ENCODE measurements at regions not wholly inside any gene's neighbourhood (a gene's known extent, or its start where the extent isn't known, plus 50 kb on each side); places are given as distances from the start of the nearest gene placed in this dataset.

- TF ChIP-seq EP300 (IDR thresholded peaks at IDR 0.05) (no peak), POLR2AphosphoS5 (IDR thresholded peaks at IDR 0.05) (no peak), CTCF (IDR thresholded peaks at IDR 0.05) (no peak), POLR2A (IDR thresholded peaks at IDR 0.05) (no peak)
- intact Hi-C loops (cut with DNase I): no loop called here
- no peaks in the 10 kb centered on the region for H3K9me3 ChIP-seq
- no peak overlapping the region for H3K27ac ChIP-seq
- no peak overlapping the region for H3K4me3 ChIP-seq
- no peaks in the 10 kb centered on the region for H3K27me3 ChIP-seq
- H3K4me1 ChIP-seq: no peaks in the 10 kb centered on the region
- no peak for DNase-seq
- WGBS, 2 donors: 36 to 61% methylated on average over 2 of the region's 2 CpGs
- no peaks in the 10 kb centered on the region for H3K36me3 ChIP-seq
These were observed 1004.9 kb upstream of the ADGRL3 start for GRCh38 chr4:60195256-60195655.

- no peaks in the 10 kb centered on the region for H3K27me3 ChIP-seq
- intact Hi-C loops (cut with DNase I): no loop called here
- WGBS, 2 donors: 3 to 15% methylated on average over 3 of the region's 3 CpGs
- no peak overlapping the region for H3K4me3 ChIP-seq
- no peaks in the 10 kb centered on the region for H3K36me3 ChIP-seq
- no peaks in the 10 kb centered on the region for H3K4me1 ChIP-seq
- H3K27ac ChIP-seq: no peak overlapping the region
- DNase-seq: no peak
- no peaks in the 10 kb centered on the region for H3K9me3 ChIP-seq
- TF ChIP-seq CTCF (IDR thresholded peaks at IDR 0.05) (peak in 3 of 4 experiments; percentile 40 to 76 (median 41)), EP300 (IDR thresholded peaks at IDR 0.05) (no peak)
These were observed 999.0 kb upstream of the ADGRL3 start for GRCh38 chr4:60201052-60201673.

- Histone ChIP-seq H3K4me3 (no peak overlapping the region), H3K36me3 (no peaks in the 10 kb centered on the region), H3K4me1 (no peaks in the 10 kb centered on the region), H3K27ac (no peak overlapping the region), H3K27me3 (no peaks in the 10 kb centered on the region), H3K9me3 (no peaks in the 10 kb centered on the region)
- 79 to 81% methylated on average over 1 of the region's 1 CpG for WGBS, 2 donors
- TF ChIP-seq EP300 (IDR thresholded peaks at IDR 0.05) (no peak), POLR2A (IDR thresholded peaks at IDR 0.05) (no peak), POLR2AphosphoS5 (IDR thresholded peaks at IDR 0.05) (no peak), CTCF (IDR thresholded peaks at IDR 0.05) (no peak)
- no peak for DNase-seq
- intact Hi-C loops (cut with DNase I): no loop called here
These were observed 990.5 kb upstream of the ADGRL3 start for GRCh38 chr4:60209588-60209987.

- 94 to 97% methylated on average over 2 of the region's 2 CpGs for WGBS, 2 donors
- Histone ChIP-seq H3K4me3 (no peak overlapping the region), H3K36me3 (no peaks in the 10 kb centered on the region), H3K27ac (no peak overlapping the region), H3K4me1 (no peaks in the 10 kb centered on the region), H3K9me3 (no peaks in the 10 kb centered on the region), H3K27me3 (no peaks in the 10 kb centered on the region)
- TF ChIP-seq POLR2AphosphoS5 (IDR thresholded peaks at IDR 0.05): no peak
- no peak for TF ChIP-seq CTCF (IDR thresholded peaks at IDR 0.05)
- no peak for TF ChIP-seq EP300 (IDR thresholded peaks at IDR 0.05)
- TF ChIP-seq POLR2A (IDR thresholded peaks at IDR 0.05): no peak
- DNase-seq: no peak
- intact Hi-C loops (cut with DNase I): no loop called here
These were observed 984.2 kb upstream of the ADGRL3 start for GRCh38 chr4:60215906-60216305.

GRCh38 chr4:60216752-60217151 lies 983.4 kb upstream of the ADGRL3 start:
- 80 to 82% methylated on average over 1 of the region's 1 CpG for WGBS, 2 donors
- Histone ChIP-seq H3K4me1 (no peaks in the 10 kb centered on the region), H3K27me3 (no peaks in the 10 kb centered on the region)

More at GRCh38 chr4:60216752-60217151, 983.4 kb upstream of the ADGRL3 start:
- intact Hi-C loops (cut with DNase I): no loop called here
- no peak for DNase-seq
- H3K4me3 ChIP-seq: no peak overlapping the region
- no peak overlapping the region for H3K27ac ChIP-seq
- TF ChIP-seq POLR2AphosphoS5 (IDR thresholded peaks at IDR 0.05): no peak
- no peak for TF ChIP-seq CTCF (IDR thresholded peaks at IDR 0.05)
- TF ChIP-seq POLR2A (IDR thresholded peaks at IDR 0.05): no peak
- TF ChIP-seq EP300 (IDR thresholded peaks at IDR 0.05): no peak
- H3K36me3 ChIP-seq: no peaks in the 10 kb centered on the region
- H3K9me3 ChIP-seq: no peaks in the 10 kb centered on the region

All from sigmoid colon (tissue), 6 donors.